ENCODE measurements at regions not wholly inside any gene's neighbourhood (a gene's known extent, or its start where the extent isn't known, plus 50 kb on each side); places are given as distances from the start of the nearest gene placed in this dataset.

DNA sequence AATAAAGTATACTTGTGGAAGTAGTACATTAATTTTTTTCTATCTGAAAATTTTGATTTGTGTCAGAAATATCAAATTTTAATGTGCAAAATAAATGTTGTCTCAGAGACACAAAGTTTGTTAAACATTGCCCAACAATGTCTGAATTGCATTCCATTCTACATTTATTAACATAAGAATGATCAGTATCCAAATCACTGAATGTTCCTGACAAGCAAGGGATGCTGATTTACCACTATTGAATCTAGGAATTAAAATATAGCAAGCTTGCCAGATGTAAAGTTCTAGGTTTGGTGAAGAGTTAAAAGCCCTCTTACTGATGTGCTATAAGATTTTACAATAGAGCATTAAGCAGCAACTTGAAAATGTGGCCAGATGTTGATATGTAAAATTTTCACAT lies 489.2 kb upstream of the CTSO start:
- Histone ChIP-seq H3K36me3 (ENCODE audit: control insufficient read depth in 1 of 2, insufficient read depth in 2 of 2, low read length in 2 of 2) (no peaks in the 10 kb centered on the region), H3K9me3 (ENCODE audit: control insufficient read depth in 1 of 2, insufficient read depth in 1 of 2, low read depth in 1 of 2, low read length in 2 of 2) (no peaks in the 10 kb centered on the region), H3K4me3 (replicated peaks in 1 of 2; ENCODE audit: low read depth in 1 of 2, low read length in 2 of 2) (no peak overlapping the region), H3K27ac (ENCODE audit: low read depth, low read length) (no peak overlapping the region), H2AFZ (ENCODE audit: low read depth, low read length, poor library complexity, severe bottlenecking) (no peak overlapping the region), H3K27me3 (ENCODE audit: insufficient read depth, low read length) (no peaks in the 10 kb centered on the region), H4K20me1 (ENCODE audit: insufficient read depth) (no peaks in the 10 kb centered on the region), H3K79me2 (ENCODE audit: insufficient read depth, low read length) (no peaks in the 10 kb centered on the region), H3K9ac (ENCODE audit: low read length) (no peak overlapping the region), H3K4me1 (ENCODE audit: control insufficient read depth in 1 of 2, insufficient read depth in 2 of 2, low read length in 2 of 2) (peaks cover 0 to 3% of the 10 kb centered on the region in 2 experiments; a peak in 1 of 4 replicates), H3K4me2 (ENCODE audit: low read length) (no peak overlapping the region), H3K9me2 (ENCODE audit: insufficient read depth) (no peaks in the 10 kb centered on the region)
- CTCF ChIA-PET: no interaction called here
- intact Hi-C loops (cut with micrococcal nuclease): no loop called here
- RAD21 ChIA-PET (ENCODE audit: low non-redundant PET in 1 of 2, low total read pairs in 2 of 2, uncharacterized antibody in 2 of 2, unreplicated experiment in 2 of 2): no interaction called here
- POLR2A ChIA-PET: no interaction called here
- no TSS peak for BruUV-seq (replicated peaks)
- ATAC-seq: no peak
- no peak for DNase-seq (ENCODE audit: low read depth, low spot score)
- TF ChIP-seq POLR2AphosphoS5 (IDR thresholded peaks at IDR 0.05; ENCODE audit: low read depth, low read length): no peak

DNA sequence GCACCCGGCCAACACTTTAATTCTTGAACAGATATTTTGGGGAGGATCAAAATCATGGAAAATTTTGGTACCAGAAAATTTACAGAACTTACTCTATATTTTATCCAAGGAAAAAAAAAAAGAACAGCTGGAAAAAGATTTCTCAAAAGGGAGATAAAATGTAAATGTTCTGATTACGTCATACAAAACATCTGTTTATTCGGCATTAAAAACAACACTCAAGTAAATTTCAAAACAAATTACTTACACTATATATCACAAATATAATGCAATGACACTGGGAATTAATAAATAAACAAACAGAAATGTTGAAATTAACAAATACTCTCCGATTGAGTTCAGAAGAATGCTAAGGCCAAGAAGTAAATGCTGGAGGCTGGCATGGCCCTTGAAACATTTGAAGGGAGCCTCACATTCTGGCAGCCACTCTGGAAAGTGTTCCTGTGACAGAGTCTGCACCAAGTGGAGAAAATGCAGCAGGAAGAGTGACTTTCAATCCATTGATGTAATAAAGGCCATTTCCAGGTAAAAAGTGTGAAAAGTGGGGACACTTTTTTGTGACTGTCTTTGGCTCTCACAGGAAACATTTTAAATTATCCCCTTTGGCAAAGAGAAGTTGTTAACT lies 486.0 kb upstream of the CTSO start:
- ChIA-PET POLR2A (no interaction called here), CTCF (no interaction called here), RAD21 (ENCODE audit: low non-redundant PET in 1 of 2, low total read pairs in 2 of 2, uncharacterized antibody in 2 of 2, unreplicated experiment in 2 of 2) (no interaction called here)
- intact Hi-C loops (cut with micrococcal nuclease): no loop called here
- Histone ChIP-seq H3K36me3 (ENCODE audit: control insufficient read depth in 1 of 2, insufficient read depth in 2 of 2, low read length in 2 of 2) (no peaks in the 10 kb centered on the region), H2AFZ (ENCODE audit: low read depth, low read length, poor library complexity, severe bottlenecking) (no peak overlapping the region), H3K4me3 (replicated peaks in 1 of 2; ENCODE audit: low read depth in 1 of 2, low read length in 2 of 2) (no peak overlapping the region), H3K9me2 (ENCODE audit: insufficient read depth) (no peaks in the 10 kb centered on the region), H3K27ac (ENCODE audit: low read depth, low read length) (no peak overlapping the region), H4K20me1 (ENCODE audit: insufficient read depth) (no peaks in the 10 kb centered on the region), H3K9ac (ENCODE audit: low read length) (no peak overlapping the region), H3K9me3 (ENCODE audit: control insufficient read depth in 1 of 2, insufficient read depth in 1 of 2, low read depth in 1 of 2, low read length in 2 of 2) (no peaks in the 10 kb centered on the region), H3K27me3 (ENCODE audit: insufficient read depth, low read length) (no peaks in the 10 kb centered on the region), H3K79me2 (ENCODE audit: insufficient read depth, low read length) (no peaks in the 10 kb centered on the region), H3K4me1 (ENCODE audit: control insufficient read depth in 1 of 2, insufficient read depth in 2 of 2, low read length in 2 of 2) (peaks cover 0 to 3% of the 10 kb centered on the region in 2 experiments; a peak in 1 of 4 replicates), H3K4me2 (ENCODE audit: low read length) (no peak overlapping the region)
- ATAC-seq (no peak), DNase-seq (ENCODE audit: low read depth, low spot score) (no peak)
- TF ChIP-seq, protein P1, sequence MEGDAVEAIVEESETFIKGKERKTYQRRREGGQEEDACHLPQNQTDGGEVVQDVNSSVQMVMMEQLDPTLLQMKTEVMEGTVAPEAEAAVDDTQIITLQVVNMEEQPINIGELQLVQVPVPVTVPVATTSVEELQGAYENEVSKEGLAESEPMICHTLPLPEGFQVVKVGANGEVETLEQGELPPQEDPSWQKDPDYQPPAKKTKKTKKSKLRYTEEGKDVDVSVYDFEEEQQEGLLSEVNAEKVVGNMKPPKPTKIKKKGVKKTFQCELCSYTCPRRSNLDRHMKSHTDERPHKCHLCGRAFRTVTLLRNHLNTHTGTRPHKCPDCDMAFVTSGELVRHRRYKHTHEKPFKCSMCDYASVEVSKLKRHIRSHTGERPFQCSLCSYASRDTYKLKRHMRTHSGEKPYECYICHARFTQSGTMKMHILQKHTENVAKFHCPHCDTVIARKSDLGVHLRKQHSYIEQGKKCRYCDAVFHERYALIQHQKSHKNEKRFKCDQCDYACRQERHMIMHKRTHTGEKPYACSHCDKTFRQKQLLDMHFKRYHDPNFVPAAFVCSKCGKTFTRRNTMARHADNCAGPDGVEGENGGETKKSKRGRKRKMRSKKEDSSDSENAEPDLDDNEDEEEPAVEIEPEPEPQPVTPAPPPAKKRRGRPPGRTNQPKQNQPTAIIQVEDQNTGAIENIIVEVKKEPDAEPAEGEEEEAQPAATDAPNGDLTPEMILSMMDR (IDR thresholded peaks at IDR 0.05 in 2 of 3, conservative IDR thresholded peaks at IDR 0.05 in 1 of 3; ENCODE audit: borderline replicate concordance in 1 of 3, insufficient read depth in 1 of 3, low read depth in 2 of 3, low read length in 2 of 3): no peak
- TF ChIP-seq JUND (IDR thresholded peaks at IDR 0.05): no peak
- TF ChIP-seq EZH2phosphoT487 (IDR thresholded peaks at IDR 0.05; ENCODE audit: borderline replicate concordance): no peak
- TF ChIP-seq, protein P2, sequence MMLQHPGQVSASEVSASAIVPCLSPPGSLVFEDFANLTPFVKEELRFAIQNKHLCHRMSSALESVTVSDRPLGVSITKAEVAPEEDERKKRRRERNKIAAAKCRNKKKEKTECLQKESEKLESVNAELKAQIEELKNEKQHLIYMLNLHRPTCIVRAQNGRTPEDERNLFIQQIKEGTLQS (IDR thresholded peaks at IDR 0.05): no peak
- no peak for TF ChIP-seq SP1 (IDR thresholded peaks at IDR 0.05; ENCODE audit: low read depth)
- TF ChIP-seq TCF7L2 (IDR thresholded peaks at IDR 0.05; ENCODE audit: borderline replicate concordance, extremely low read depth, insufficient read depth, insufficient read length): no peak
- TF ChIP-seq RAD21 (IDR thresholded peaks at IDR 0.05; ENCODE audit: low read depth): no peak
- no TSS peak for BruUV-seq (replicated peaks)

All from HCT116 (cell line).